Stimulated activated CD8-positive, alpha-beta memory T cell treated with anti-CD3 and anti-CD28 coated beads, Interleukin-4, amount 100 ng/mL, for 1 hour (primary cell): ENCODE measurements at regions not wholly inside any gene's neighbourhood (a gene's known extent, or its start where the extent isn't known, plus 50 kb on each side); places are given as distances from the start of the nearest gene placed in this dataset.

Experiments used
- DNase-seq, 2 donors: peaks; one replicate each; pipeline ENCODE4 v3.0.0-alpha.2; 2020; ENCODE audit warnings: low read depth in 2 of 2, low spot score in 1 of 2

DNA sequence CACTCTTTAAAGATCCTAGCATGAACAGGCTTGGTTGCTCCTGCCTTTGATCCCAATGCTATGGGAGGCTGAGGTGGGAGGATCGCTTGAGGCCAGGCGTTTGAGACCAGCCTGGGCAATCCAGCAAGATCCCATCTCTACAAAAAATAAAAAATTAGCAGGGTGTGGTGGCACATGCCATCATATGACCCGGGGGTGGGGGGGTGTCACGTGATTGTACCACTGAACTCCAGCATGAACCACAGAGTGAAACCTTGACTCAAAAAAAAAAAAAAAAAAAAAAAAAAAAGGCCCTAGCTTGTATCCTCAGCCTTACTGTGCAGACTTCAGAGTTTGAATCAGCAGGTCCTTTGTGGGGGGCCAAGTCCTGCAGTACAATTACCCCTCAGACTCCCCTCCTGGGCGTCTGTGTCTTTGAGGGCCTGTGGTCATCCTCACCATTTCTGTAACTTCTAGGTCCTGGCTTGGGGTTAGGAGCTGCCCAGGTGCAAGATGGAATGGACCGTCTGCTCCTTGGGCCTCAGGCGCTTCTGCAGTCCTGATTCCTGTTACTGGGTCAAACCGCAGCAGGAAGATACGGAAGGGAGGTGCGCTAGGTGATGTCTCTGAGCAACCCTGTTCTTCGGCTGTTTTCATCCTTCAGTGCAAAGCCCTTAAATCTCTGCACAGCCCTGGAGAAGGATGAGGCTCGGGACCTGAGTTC lies 208.1 kb downstream of the CTTN start:
- no peak for DNase-seq

GRCh38 chr11:70606951-70607330 lies 208.6 kb downstream of the CTTN start:
- no peak for DNase-seq

GRCh38 chr11:70607561-70607960 lies 209.2 kb downstream of the CTTN start:
- no peak for DNase-seq

DNA sequence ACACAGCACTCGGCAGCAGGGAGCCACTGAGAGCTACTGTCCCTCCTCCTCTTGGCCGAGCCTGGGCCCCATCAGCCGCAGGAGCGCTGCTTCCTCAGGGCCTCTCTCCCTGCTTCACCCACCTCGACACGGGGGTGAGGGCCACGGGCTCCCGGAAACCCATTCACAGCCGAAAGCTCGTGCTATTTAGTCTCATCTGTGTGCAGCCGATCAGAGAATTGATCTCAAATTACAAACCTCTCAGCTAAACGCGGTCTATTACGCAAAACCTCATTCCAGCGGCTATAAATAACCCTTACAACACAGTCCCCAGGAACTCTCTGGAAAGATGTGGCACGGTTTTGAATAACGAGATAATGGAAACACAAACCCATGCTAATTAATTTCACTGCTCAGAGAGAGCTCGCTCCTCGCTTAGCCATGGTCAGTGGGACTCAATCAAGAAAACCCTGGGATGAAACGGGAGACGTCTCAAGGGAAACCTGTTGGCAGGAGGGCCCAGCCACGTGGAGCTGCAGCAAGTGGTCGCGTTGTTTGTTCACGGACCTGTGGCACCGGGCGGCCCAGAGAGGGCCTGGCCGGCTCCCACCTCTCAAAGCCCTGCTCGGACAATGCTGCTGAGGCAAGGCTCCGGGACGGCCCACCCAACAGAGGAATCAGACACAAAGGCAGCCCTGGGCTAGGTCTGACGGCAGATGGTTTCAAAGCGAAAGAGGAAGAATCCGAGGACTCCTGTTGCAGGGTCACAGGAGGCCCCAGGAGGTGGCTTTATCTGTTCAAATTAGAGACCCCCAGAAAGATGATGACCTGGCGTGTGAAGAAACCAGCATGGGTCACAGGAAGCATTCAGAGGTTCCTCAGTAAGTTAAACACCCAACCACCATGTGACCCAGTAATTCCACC lies 210.5 kb downstream of the CTTN start:
- DNase-seq = no peak

- DNase-seq = no peak
Measured at GRCh38 chr11:70610566-70611565, 212.5 kb downstream of the CTTN start.

DNA sequence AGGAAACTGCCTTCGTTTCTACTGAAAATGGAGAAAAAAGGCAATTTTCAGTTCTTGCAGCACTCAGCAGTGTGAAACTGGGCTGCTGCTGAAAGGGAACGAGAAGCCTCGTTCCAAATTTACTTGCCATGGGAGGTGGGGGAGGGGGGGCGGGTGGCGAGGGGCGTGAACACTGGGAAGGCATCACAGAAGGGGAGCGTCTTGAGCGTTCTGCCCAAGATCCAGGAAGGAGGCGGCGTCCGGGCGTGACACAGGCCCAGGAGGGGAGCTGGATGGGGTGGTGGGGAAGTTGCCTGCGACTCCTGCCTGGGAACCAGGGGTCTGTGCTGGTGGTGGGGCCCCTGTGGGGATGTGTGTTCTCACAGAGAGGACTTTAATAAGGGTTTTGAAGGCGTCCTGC lies 213.5 kb downstream of the CTTN start:
- DNase-seq = no peak

GRCh38 chr11:70612459-70613141 lies 214.3 kb downstream of the CTTN start:
- no peak for DNase-seq

- no peak for DNase-seq
Measured at GRCh38 chr11:70614034-70614681, 215.8 kb downstream of the CTTN start.

- DNase-seq = no peak
Measured at GRCh38 chr11:70615036-70615875, 216.9 kb downstream of the CTTN start.

- DNase-seq = no peak
Measured at GRCh38 chr11:70616317-70616716, 218.0 kb downstream of the CTTN start.

- DNase-seq = no peak
Measured at GRCh38 chr11:70616938-70617654, 218.8 kb downstream of the CTTN start.

DNA sequence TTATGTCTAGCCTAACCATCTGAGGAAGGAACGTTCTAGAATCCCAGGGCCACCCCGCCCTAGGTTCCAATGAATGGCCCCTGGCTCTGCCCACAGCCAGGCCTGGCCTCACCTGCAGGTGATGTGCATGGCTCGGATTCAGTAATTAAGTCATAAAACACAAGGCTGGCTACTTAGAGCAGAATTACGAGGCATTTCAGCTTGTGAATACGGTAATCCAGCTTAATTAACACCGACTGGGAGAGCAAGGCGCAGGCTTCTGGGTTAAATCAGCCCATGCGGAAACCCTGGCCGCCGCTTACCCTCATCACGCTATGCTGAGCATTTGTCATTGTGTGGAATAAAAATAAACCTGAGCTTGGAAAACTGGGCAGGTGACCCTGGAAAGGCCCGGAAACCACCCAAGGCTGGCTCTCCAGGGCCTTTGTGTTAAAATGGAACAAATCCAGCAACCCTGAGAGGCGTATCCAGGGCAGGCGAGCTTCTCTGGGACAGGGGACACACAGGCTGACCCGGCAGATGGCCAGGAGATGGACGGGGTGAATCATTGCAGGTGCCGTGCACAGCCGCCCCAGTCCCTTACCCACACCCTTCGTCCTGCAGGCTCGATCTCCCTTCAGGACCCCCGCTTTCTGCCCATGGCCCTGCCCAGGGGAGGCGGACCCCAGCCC lies 220.2 kb downstream of the CTTN start:
- DNase-seq = no peak

DNA sequence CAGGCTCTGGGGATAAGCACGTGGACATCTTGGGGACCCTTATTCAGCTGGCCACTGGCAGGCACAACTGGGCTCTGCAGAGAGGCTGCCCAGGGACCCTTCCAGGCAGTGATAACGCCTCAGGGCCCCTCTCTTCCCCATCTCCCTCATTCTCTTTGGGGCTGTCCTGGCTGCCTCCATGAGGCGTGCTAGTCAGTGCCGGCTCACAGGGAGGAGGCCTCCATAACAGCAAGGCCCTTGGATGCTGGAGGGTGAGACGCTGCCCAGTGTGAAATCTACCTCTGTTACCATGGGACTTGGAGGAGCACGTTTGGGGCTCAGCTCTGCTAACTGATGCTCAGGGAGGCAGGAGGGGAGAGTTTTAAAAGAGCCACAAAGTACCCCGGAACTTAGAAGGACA lies 221.3 kb downstream of the CTTN start:
- no peak for DNase-seq

DNA sequence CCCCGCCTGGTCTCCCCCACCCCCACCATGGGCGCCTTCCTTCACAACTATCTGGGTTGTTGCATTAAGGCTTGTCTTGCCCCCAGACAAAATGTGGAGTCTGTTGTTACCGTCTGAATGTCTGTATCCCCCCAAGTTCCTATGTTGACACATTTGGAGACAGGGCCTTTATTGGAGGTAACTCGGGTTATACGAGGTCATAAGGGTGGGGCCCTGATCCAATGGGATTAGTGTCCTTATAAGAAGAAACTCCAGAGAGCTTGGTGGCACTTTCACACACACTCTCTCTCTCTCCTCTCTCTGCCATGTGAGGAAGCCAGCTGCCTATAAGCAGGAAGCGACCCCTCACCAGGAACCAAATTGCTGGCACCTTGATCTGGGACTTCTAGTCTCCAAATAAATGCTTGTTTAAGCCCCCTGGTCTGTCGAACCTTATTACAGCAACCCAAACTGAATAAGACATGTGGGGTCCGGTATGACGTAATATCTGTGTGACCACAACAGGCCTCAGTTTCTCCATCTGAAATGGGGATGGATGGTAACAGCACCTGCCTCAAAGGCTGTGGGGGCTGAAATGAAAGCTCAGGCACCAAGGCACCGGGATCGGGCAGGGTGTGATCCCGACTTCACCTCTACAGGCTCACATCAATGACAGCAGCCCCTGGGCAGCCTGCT lies 222.3 kb downstream of the CTTN start:
- DNase-seq = no peak

DNA sequence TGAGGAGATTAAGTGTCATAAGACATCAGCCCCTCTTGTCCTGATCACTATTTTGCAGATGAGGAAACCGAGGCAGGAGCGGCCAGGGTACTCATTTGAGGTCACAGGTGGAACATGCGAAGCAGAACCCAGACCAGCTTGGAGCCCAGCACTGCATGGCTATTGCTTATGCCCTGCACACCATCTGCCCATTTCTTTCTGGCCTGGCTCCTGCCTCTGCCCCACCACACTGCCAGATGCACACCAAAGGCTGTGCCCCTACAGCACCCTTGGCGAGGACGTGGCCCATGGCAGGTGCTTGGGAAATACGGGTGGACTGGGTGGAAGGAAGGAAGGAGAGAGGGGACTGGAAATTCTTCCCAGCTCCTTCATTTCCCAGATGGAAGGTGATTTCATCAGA lies 222.9 kb downstream of the CTTN start:
- no peak for DNase-seq

DNA sequence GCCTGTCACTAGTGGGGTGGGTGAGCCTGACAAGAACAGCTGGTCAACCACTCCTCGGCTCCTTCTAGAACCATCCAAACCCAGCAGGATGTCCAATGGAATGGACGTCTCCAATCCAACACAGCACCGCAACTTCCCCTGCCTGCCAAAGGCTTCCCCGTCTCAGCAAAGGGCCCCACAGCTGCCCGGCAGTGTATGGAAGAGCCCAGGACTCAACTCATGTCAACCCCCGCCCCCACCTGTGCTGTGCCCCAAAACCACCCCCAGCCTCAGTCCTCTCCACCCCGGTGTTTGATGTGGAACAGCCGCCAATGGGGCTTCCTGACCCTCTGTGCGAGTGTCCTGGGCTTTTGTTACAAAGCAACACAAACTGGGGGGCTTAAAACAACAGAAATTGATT lies 223.8 kb downstream of the CTTN start:
- DNase-seq = no peak

DNA sequence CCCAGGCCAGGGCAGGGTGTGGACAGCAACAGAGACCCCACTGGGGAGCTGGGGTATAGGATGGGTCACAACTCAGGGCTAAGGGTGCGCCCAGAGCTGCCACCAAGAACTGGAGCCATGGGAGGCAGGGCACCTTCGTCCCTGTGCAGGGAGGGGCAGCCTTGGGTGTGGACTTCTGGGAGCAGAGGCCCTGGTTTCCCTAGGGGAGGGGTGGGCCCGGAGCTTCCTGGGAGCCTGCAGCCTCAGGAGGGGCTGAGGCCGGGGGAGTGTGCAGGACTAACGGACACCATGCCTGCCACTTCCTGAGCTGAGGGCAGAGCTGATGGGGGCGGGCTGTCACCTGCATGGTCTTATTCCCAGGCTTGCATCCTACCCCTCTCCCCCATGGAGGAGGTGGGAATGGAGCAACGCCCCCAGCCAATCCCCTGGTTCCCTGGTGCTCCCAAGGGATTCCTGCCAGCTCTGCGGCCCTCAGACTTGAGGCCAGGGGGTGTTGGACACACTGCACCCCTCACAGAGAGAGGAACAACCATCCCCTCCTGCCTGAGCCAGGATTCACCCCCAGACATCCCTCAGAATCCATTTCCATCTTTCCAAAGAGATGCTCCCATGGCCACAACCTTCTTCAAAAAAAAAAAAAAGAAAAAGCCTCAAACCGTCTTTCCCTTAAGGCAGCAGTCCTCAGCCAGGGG lies 225.7 kb downstream of the CTTN start:
- no peak for DNase-seq
